Endodermal cell (in vitro differentiated cells): ENCODE measurements at regions not wholly inside any gene's neighbourhood (a gene's known extent, or its start where the extent isn't known, plus 50 kb on each side); places are given as distances from the start of the nearest gene placed in this dataset.

Experiments
- DNase-seq: peaks from one replicate; pipeline ENCODE4 v3.0.0-alpha.2; 2017
- H3K27ac ChIP-seq: 2 replicates; pipeline ENCODE4 v1.5.1; 2013; ENCODE audit warnings: mild to moderate bottlenecking, low read depth, low read length, moderate library complexity
- H3K27me3 ChIP-seq: 2 replicates; pipeline ENCODE4 v1.6.1; 2013; ENCODE audit warnings: mild to moderate bottlenecking, low read length, moderate library complexity; ENCODE audit not compliant: insufficient read depth, control insufficient read depth, poor library complexity, severe bottlenecking
- H3K36me3 ChIP-seq: 2 replicates; pipeline ENCODE4 v1.7.0; 2013; ENCODE audit warnings: mild to moderate bottlenecking, low read length, moderate library complexity; ENCODE audit not compliant: control insufficient read depth, insufficient read depth
- H3K4me1 ChIP-seq: one replicate; pipeline ENCODE4 v1.7.0; 2013; ENCODE audit warnings: low read length; ENCODE audit not compliant: control insufficient read depth, insufficient read depth
- H3K4me3 ChIP-seq: 2 replicates; pipeline ENCODE4 v1.5.1; 2013; ENCODE audit warnings: mild to moderate bottlenecking, low read length, moderate library complexity
- H3K9ac ChIP-seq: 2 replicates; pipeline ENCODE4 v1.6.1; 2013; ENCODE audit warnings: mild to moderate bottlenecking, low read length, moderate library complexity; ENCODE audit not compliant: poor library complexity, severe bottlenecking; ENCODE audit errors: extremely low read depth
- H3K9me3 ChIP-seq: 2 replicates; pipeline ENCODE4 v1.6.1; 2013; ENCODE audit warnings: mild to moderate bottlenecking, low read length, moderate library complexity; ENCODE audit not compliant: control insufficient read depth
- H3K27ac Mint-ChIP-seq: 2 replicates; pipeline ENCODE4 v1.8.0; 2020; ENCODE audit warnings: mixed read lengths
- H3K27me3 Mint-ChIP-seq: 2 replicates; pipeline ENCODE4 v1.8.0; 2021; ENCODE audit warnings: mild to moderate bottlenecking, mixed read lengths; ENCODE audit not compliant: insufficient read depth
- H3K36me3 Mint-ChIP-seq: 2 replicates; pipeline ENCODE4 v1.8.0; 2020; ENCODE audit warnings: low read depth, mixed read lengths
- H3K4me1 Mint-ChIP-seq: 2 replicates; pipeline ENCODE4 v1.8.0; 2020; ENCODE audit warnings: mixed read lengths
- H3K4me3 Mint-ChIP-seq: 2 replicates; pipeline ENCODE4 v1.8.0; 2020; ENCODE audit warnings: mild to moderate bottlenecking, moderate library complexity, mixed read lengths
- H3K9me3 Mint-ChIP-seq: 2 replicates; pipeline ENCODE4 v1.8.0; 2020; ENCODE audit warnings: mild to moderate bottlenecking, mixed read lengths
- WGBS, 2 experiments: methylation state at CpG; one replicate each; pipeline versions ENCODE4 v1.1.5 to v1.1.7; 2013; ENCODE audit warnings: missing lambda C conversion rate in 2 of 2, mixed read lengths in 1 of 2; ENCODE audit not compliant: insufficient coverage in 1 of 2, insufficient read length in 1 of 2; 5-methylcytosine and 5-hydroxymethylcytosine counted together
- TF ChIP-seq, protein P1 (sequence below): fragments of 200-600 bp; sonication (generic); conservative IDR thresholded peaks from 2 replicates; pipeline ENCODE4 v1.5.0; 2021; ENCODE audit warnings: antibody characterized with exemption, mild to moderate bottlenecking

DNA sequence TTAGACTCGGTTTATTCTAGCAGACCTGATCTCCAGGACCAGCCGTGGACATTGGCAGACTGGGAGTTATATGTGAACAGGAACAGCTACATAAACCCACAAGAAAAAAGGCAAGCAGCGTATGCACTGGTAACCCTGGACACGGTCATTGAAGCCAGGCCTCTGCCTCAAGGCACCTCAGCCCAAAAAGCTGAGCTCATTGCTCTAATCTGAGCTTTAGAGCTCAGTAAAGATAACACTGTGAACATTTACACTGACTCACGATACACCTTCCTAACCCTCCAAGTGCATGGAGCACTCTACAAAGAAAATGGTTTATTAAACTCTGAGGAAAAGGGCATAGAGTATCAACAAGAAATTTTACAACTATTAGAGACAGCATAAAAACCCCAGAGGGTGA, 148.9 kb upstream of the FGF16 start:
- Mint-ChIP-seq H3K4me3 (no peak overlapping the region), H3K4me1 (no peaks in the 10 kb centered on the region), H3K27me3 (no peaks in the 10 kb centered on the region), H3K36me3 (no peaks in the 10 kb centered on the region), H3K9me3 (peaks cover 67% of the 10 kb centered on the region), H3K27ac (no peak overlapping the region)
- no peak overlapping the region for H3K27ac ChIP-seq
- no peak for DNase-seq
- H3K27me3 ChIP-seq, result no peaks in the 10 kb centered on the region
- H3K4me1 ChIP-seq, result no peaks in the 10 kb centered on the region
- no peak overlapping the region for H3K4me3 ChIP-seq
- TF ChIP-seq, protein P1, sequence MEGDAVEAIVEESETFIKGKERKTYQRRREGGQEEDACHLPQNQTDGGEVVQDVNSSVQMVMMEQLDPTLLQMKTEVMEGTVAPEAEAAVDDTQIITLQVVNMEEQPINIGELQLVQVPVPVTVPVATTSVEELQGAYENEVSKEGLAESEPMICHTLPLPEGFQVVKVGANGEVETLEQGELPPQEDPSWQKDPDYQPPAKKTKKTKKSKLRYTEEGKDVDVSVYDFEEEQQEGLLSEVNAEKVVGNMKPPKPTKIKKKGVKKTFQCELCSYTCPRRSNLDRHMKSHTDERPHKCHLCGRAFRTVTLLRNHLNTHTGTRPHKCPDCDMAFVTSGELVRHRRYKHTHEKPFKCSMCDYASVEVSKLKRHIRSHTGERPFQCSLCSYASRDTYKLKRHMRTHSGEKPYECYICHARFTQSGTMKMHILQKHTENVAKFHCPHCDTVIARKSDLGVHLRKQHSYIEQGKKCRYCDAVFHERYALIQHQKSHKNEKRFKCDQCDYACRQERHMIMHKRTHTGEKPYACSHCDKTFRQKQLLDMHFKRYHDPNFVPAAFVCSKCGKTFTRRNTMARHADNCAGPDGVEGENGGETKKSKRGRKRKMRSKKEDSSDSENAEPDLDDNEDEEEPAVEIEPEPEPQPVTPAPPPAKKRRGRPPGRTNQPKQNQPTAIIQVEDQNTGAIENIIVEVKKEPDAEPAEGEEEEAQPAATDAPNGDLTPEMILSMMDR, result no peak
- H3K9me3 ChIP-seq, result no peaks in the 10 kb centered on the region
- no peaks in the 10 kb centered on the region for H3K36me3 ChIP-seq
- no peak overlapping the region for H3K9ac ChIP-seq
- WGBS, 2 experiments, result 83 to 100% methylated on average over 1 to 4 of the region's 5 CpGs

DNA sequence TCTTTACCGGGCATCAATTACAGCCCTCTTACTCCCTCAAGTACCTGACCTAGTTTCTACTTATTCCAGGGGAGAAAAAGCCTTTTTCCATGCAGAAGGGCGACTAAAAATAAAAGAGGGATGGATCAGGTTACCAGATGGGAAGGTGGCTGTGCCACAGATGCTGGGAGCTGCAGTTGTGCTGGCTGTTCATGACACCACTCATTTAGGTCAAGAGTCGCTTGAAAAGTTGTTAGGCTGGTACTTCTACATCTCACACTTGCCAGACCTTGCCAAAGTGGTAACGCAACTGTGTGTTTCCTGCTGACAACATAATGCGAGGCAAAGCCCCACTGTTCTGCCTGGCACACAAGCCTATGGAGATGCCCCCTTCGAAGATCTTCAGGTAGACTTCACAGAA, 148.4 kb upstream of the FGF16 start:
- H3K4me3 ChIP-seq, result no peak overlapping the region
- Mint-ChIP-seq H3K9me3 (peaks cover 67% of the 10 kb centered on the region), H3K36me3 (no peaks in the 10 kb centered on the region), H3K27ac (no peak overlapping the region), H3K27me3 (no peaks in the 10 kb centered on the region), H3K4me1 (no peaks in the 10 kb centered on the region), H3K4me3 (no peak overlapping the region)
- H3K4me1 ChIP-seq, result no peaks in the 10 kb centered on the region
- H3K9ac ChIP-seq, result no peak overlapping the region
- H3K27me3 ChIP-seq, result no peaks in the 10 kb centered on the region
- no peak for DNase-seq
- H3K9me3 ChIP-seq, result no peaks in the 10 kb centered on the region
- TF ChIP-seq, protein P1, result no peak
- H3K36me3 ChIP-seq, result no peaks in the 10 kb centered on the region
- no peak overlapping the region for H3K27ac ChIP-seq
- WGBS, 2 experiments, result 60 to 85% methylated on average over 1 to 6 of the region's 6 CpGs

DNA sequence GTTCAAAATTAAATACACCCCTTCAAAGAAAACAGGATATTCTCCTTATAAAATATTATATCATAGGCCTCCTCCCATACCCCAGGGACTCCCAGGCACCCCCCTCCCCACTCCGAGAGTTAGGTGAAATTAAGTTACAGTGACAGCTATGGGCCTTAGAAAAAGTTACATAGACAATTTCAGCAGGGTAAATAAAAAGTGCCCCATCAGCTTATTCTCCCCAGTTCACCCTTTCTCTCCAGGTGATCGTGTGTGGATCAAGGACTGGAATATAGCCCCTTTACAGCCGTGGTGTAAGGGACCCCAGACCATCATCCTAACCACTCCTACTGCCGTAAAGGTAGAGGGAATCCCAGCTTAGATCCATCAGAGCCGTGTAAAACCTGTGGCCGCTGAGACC, 147.6 kb upstream of the FGF16 start:
- peaks cover 65% of the 10 kb centered on the region for H3K9me3 Mint-ChIP-seq
- no peak overlapping the region for H3K9ac ChIP-seq

More for the DNA sequence above, 147.6 kb upstream of the FGF16 start:
- DNase-seq, result no peak
- Mint-ChIP-seq H3K27ac (no peak overlapping the region), H3K4me3 (no peak overlapping the region), H3K36me3 (no peaks in the 10 kb centered on the region), H3K27me3 (no peaks in the 10 kb centered on the region), H3K4me1 (no peaks in the 10 kb centered on the region)
- no peak overlapping the region for H3K4me3 ChIP-seq
- WGBS, 2 experiments, result 92% methylated on average over 6 of the region's 6 CpGs; no CpG with 5 or more reads in 1 of the 2 experiments
- no peak overlapping the region for H3K27ac ChIP-seq
- H3K27me3 ChIP-seq, result no peaks in the 10 kb centered on the region
- no peaks in the 10 kb centered on the region for H3K4me1 ChIP-seq
- TF ChIP-seq, protein P1, result no peak
- H3K36me3 ChIP-seq, result no peaks in the 10 kb centered on the region
- no peaks in the 10 kb centered on the region for H3K9me3 ChIP-seq
